ENCODE measurements at regions not wholly inside any gene's neighbourhood (a gene's known extent, or its start where the extent isn't known, plus 50 kb on each side); places are given as distances from the start of the nearest gene placed in this dataset.

DNA sequence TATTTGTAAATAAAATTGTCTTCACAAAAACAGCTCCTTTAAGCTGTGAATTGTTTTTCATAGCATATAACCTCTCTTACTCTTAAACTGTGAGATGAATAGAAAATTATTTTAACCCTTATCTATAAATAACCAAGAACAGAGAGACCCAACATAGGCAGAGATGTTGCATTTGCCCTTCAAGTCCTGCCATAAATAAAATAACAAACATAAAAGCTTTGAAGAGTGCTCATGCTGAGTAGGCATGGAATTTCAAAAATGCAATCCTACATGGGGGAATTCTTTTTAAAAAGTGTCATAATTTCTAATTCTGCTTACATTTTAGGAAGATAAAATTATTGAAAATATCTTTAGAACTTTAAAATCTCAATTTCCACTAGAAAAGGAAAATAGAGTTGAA is 124.1 kb upstream of the FERD3L start:
- TF ChIP-seq, protein P1, sequence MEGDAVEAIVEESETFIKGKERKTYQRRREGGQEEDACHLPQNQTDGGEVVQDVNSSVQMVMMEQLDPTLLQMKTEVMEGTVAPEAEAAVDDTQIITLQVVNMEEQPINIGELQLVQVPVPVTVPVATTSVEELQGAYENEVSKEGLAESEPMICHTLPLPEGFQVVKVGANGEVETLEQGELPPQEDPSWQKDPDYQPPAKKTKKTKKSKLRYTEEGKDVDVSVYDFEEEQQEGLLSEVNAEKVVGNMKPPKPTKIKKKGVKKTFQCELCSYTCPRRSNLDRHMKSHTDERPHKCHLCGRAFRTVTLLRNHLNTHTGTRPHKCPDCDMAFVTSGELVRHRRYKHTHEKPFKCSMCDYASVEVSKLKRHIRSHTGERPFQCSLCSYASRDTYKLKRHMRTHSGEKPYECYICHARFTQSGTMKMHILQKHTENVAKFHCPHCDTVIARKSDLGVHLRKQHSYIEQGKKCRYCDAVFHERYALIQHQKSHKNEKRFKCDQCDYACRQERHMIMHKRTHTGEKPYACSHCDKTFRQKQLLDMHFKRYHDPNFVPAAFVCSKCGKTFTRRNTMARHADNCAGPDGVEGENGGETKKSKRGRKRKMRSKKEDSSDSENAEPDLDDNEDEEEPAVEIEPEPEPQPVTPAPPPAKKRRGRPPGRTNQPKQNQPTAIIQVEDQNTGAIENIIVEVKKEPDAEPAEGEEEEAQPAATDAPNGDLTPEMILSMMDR (IDR thresholded peaks at IDR 0.05; ENCODE audit: insufficient read depth, low read length, poor library complexity, severe bottlenecking), result no peak
- TF ChIP-seq EZH2phosphoT487 (conservative IDR thresholded peaks at IDR 0.05; ENCODE audit: low read length), result no peak
